Peyer's patch (tissue), 4 donors: ENCODE measurements at regions not wholly inside any gene's neighbourhood (a gene's known extent, or its start where the extent isn't known, plus 50 kb on each side); places are given as distances from the start of the nearest gene placed in this dataset.

Experiments
- CTCF ChIP-seq, 6 experiments: fragments of 450-650 bp in 4 of 6; fragments of 200-600 bp in 2 of 6; sonication (generic) in 1 of 6; IDR thresholded peaks; one replicate each; pipeline ENCODE4 v1.5.1; 2017 to 2019; ENCODE audit warnings: antibody characterized with exemption in 6 of 6, mild to moderate bottlenecking in 3 of 6, moderate library complexity in 1 of 6
- POLR2A ChIP-seq, 2 donors: fragments of 450-650 bp; IDR thresholded peaks; one replicate each; pipeline ENCODE4 v1.5.1; 2017; ENCODE audit warnings: antibody characterized with exemption in 2 of 2, mild to moderate bottlenecking in 2 of 2, moderate library complexity in 2 of 2

- TF ChIP-seq CTCF (IDR thresholded peaks at IDR 0.05) (no peak), POLR2A (IDR thresholded peaks at IDR 0.05) (no peak)
These were observed 197.4 kb downstream of the DUSP6 start for GRCh38 chr12:89154743-89155499.
